WTC11 (cell line): ENCODE measurements at regions not wholly inside any gene's neighbourhood (a gene's known extent, or its start where the extent isn't known, plus 50 kb on each side); places are given as distances from the start of the nearest gene placed in this dataset.

ENCODE experiments used
- ATAC-seq: fragments of 200-7000 bp; cut with Tn5 transposase; 2 replicates; pipeline ENCODE4 v1.10.0; 2021; ENCODE audit warnings: mild to moderate bottlenecking, moderate library complexity
- CTCF ChIA-PET: fragments of 300-600 bp; sonication (Branson Sonifier 250); formaldehyde crosslinking; loops from one replicate; lab custom pipeline; 2021; ENCODE audit warnings: antibody characterized with exemption; lab: Charles Lee
- POLR2A ChIA-PET: fragments of 350-600 bp; sonication (Branson Sonifier 250); formaldehyde crosslinking; loops from one replicate; lab custom pipeline; 2021; ENCODE audit warnings: antibody characterized with exemption; lab: Charles Lee
- DNase-seq: peaks from one replicate; pipeline ENCODE4 v3.0.0; 2021; ENCODE audit warnings: low spot score
- H3K27ac Mint-ChIP-seq: 2 replicates; pipeline ENCODE4 v1.8.0; 2021; ENCODE audit warnings: mixed read lengths
- H3K27me3 Mint-ChIP-seq: 2 replicates; pipeline ENCODE4 v1.8.0; 2021; ENCODE audit warnings: low read depth, mild to moderate bottlenecking, moderate library complexity, mixed read lengths
- H3K36me3 Mint-ChIP-seq: 2 replicates; pipeline ENCODE4 v1.8.0; 2021; ENCODE audit warnings: mixed read lengths
- H3K4me1 Mint-ChIP-seq: 2 replicates; pipeline ENCODE4 v1.8.0; 2022; ENCODE audit warnings: mixed read lengths
- H3K4me3 Mint-ChIP-seq: 2 replicates; pipeline ENCODE4 v1.8.0; 2021; ENCODE audit warnings: mild to moderate bottlenecking, moderate library complexity, mixed read lengths
- H3K9me3 Mint-ChIP-seq: 2 replicates; pipeline ENCODE4 v1.8.0; 2021; ENCODE audit warnings: mixed read lengths
- ELF4 ChIP-seq: sonication (generic); formaldehyde crosslinking; IDR thresholded peaks from 2 replicates; pipeline ENCODE4 v1.8.1; 2022; ENCODE audit warnings: low read depth, mild to moderate bottlenecking, moderate library complexity, missing genetic modification reagents
- FOXK1 ChIP-seq: sonication (generic); formaldehyde crosslinking; IDR thresholded peaks from 2 replicates; pipeline ENCODE4 v1.8.0; 2022; ENCODE audit warnings: mild to moderate bottlenecking, moderate library complexity, missing genetic modification reagents
- HMGA2 ChIP-seq: fragments of 250-450 bp; sonication (Bioruptor Pico); IDR thresholded peaks from 2 replicates; pipeline ENCODE4 v1.4.0; 2021; ENCODE audit warnings: mild to moderate bottlenecking, moderate library complexity
- IRF2 ChIP-seq: sonication (generic); formaldehyde crosslinking; IDR thresholded peaks from 2 replicates; pipeline ENCODE4 v1.8.0; 2022; ENCODE audit warnings: low read depth, missing genetic modification reagents, borderline replicate concordance
- JAZF1 ChIP-seq: fragments of 250-450 bp; sonication (Bioruptor Pico); IDR thresholded peaks from 2 replicates; pipeline ENCODE4 v1.9.0; 2021; ENCODE audit warnings: moderate library complexity, mild to moderate bottlenecking, inconsistent platforms
- MXD4 ChIP-seq: fragments of 250-450 bp; sonication (Bioruptor Pico); IDR thresholded peaks from 2 replicates; pipeline ENCODE4 v1.8.0; 2021; ENCODE audit warnings: mild to moderate bottlenecking, moderate library complexity, borderline replicate concordance
- MYBL2 ChIP-seq: sonication (generic); formaldehyde crosslinking; IDR thresholded peaks from 2 replicates; pipeline ENCODE4 v1.8.1; 2023; ENCODE audit warnings: mild to moderate bottlenecking, moderate library complexity, missing genetic modification reagents
- OVOL2 ChIP-seq: fragments of 250-450 bp; sonication (Bioruptor Pico); IDR thresholded peaks from 2 replicates; pipeline ENCODE4 v1.9.0; 2021; ENCODE audit warnings: mild to moderate bottlenecking, borderline replicate concordance
- RELA ChIP-seq: sonication (generic); formaldehyde crosslinking; IDR thresholded peaks from 2 replicates; pipeline ENCODE4 v1.8.1; 2022; ENCODE audit warnings: missing genetic modification reagents, mild to moderate bottlenecking, borderline replicate concordance
- ZBTB21 ChIP-seq: sonication (generic); formaldehyde crosslinking; IDR thresholded peaks from 2 replicates; pipeline ENCODE4 v1.8.1; 2023; ENCODE audit warnings: mild to moderate bottlenecking, missing genetic modification reagents, borderline replicate concordance
- ZNF138 ChIP-seq: sonication (generic); formaldehyde crosslinking; conservative IDR thresholded peaks from 2 replicates; pipeline ENCODE4 v1.8.1; 2022; ENCODE audit warnings: mild to moderate bottlenecking, moderate library complexity, missing genetic modification reagents
- ZNF317 ChIP-seq: sonication (generic); formaldehyde crosslinking; IDR thresholded peaks from 2 replicates; pipeline ENCODE4 v1.8.1; 2023; ENCODE audit warnings: low read depth, mild to moderate bottlenecking, moderate library complexity, missing genetic modification reagents, borderline replicate concordance
- ZNF416 ChIP-seq: fragments of 250-450 bp; sonication (Bioruptor Pico); IDR thresholded peaks from 2 replicates; pipeline ENCODE4 v1.9.0; 2021; ENCODE audit warnings: mild to moderate bottlenecking, inconsistent platforms
- TF ChIP-seq, protein P1 (sequence below): sonication (generic); formaldehyde crosslinking; IDR thresholded peaks from 2 replicates; pipeline ENCODE4 v1.8.1; 2022; ENCODE audit warnings: low read depth, mild to moderate bottlenecking, moderate library complexity, missing genetic modification reagents, borderline replicate concordance
- TF ChIP-seq, protein P2 (sequence below): sonication (generic); formaldehyde crosslinking; IDR thresholded peaks from 2 replicates; pipeline ENCODE4 v1.8.1; 2023; ENCODE audit warnings: mild to moderate bottlenecking, missing genetic modification reagents, moderate library complexity
- TF ChIP-seq, protein P3 (sequence below): sonication (generic); formaldehyde crosslinking; IDR thresholded peaks from 2 replicates; pipeline ENCODE4 v1.8.0; 2022; ENCODE audit warnings: mild to moderate bottlenecking, missing genetic modification reagents
- TF ChIP-seq, protein P4 (sequence below): fragments of 250-450 bp; sonication (Bioruptor Pico); IDR thresholded peaks from 2 replicates; pipeline ENCODE4 v2.1.2; 2022; ENCODE audit warnings: mild to moderate bottlenecking, moderate library complexity
- TF ChIP-seq, protein P5 (sequence below): fragments of 250-450 bp; sonication (Bioruptor Pico); IDR thresholded peaks from 2 replicates; pipeline ENCODE4 v1.9.0; 2021; ENCODE audit warnings: moderate library complexity, mild to moderate bottlenecking, inconsistent platforms, borderline replicate concordance
- TF ChIP-seq, protein P6 (sequence below): fragments of 250-450 bp; sonication (Bioruptor Pico); IDR thresholded peaks from 2 replicates; pipeline ENCODE4 v1.9.0; 2021; ENCODE audit warnings: mild to moderate bottlenecking, borderline replicate concordance
- TF ChIP-seq, protein P7 (sequence below): sonication (generic); formaldehyde crosslinking; IDR thresholded peaks from 2 replicates; pipeline ENCODE4 v1.8.1; 2022; ENCODE audit warnings: mild to moderate bottlenecking, moderate library complexity, missing genetic modification reagents
- TF ChIP-seq, protein P8 (sequence below): sonication (generic); formaldehyde crosslinking; IDR thresholded peaks from 2 replicates; pipeline ENCODE4 v1.8.1; 2022; ENCODE audit warnings: mild to moderate bottlenecking, missing genetic modification reagents, moderate library complexity, borderline replicate concordance

DNA sequence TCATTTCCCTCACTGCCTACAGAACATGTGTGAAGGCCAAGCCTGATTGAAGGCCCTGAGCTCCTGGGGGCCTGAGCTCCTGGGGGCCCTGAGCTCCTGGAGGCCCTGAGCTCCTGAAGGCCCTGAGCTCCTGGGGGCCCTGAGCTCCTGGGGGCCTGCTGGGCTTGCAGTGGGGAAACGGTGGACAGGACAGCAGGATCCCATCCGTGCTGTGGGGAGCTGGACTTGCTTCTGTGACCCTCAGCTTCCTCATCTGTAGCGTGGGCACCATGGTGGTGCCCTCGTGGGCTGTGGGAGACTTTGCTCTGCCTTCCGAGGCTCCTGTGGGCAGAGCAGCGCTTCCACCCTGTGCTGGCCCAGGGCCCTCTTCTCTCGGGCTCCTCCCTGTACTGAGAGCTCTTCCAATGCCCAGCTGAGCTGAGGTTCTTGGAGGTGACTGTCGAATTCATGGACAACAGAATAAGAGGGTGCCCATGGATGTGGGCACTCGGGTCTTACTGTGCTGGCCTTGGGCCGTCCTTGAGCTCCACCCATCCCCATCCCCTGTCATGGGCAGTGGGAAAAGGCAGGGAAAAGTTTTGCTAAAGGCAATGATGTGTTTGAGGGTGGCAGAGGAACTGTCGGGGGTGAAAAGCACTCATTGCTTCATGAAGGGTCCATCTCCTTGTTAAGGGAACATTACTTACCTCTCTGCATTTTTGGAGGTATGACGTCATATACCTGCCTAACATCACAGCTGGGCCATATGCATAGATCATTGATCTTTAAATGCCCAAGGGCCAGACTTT, 786.7 kb downstream of the TBC1D22A start:
- ATAC-seq (no peak), DNase-seq (no peak)
- Mint-ChIP-seq H3K4me3 (no peak overlapping the region), H3K4me1 (peaks cover 8% of the 10 kb centered on the region), H3K9me3 (peaks cover 38% of the 10 kb centered on the region), H3K27ac (no peak overlapping the region), H3K36me3 (peaks cover 4% of the 10 kb centered on the region; the same call in 1 of the 2 replicates), H3K27me3 (peaks cover 8% of the 10 kb centered on the region; the same call in 1 of the 2 replicates)
- CTCF ChIA-PET, result interaction anchor here (0.6 kb wide), 1 partner anchor 37 kb away, joined by 5 read pairs; no protein-coding TSS in a partner anchor
- TF ChIP-seq IRF2 (CRISPR knock-in tag) (no peak), MXD4 (CRISPR knock-in tag) (no peak), MYBL2 (CRISPR knock-in tag) (no peak), OVOL2 (CRISPR knock-in tag) (no peak), ZNF416 (CRISPR knock-in tag) (no peak), ZBTB21 (CRISPR knock-in tag) (no peak), JAZF1 (CRISPR knock-in tag) (no peak), FOXK1 (CRISPR knock-in tag) (no peak), RELA (CRISPR knock-in tag) (no peak), ZNF317 (CRISPR knock-in tag) (no peak)
- TF ChIP-seq, protein P1, sequence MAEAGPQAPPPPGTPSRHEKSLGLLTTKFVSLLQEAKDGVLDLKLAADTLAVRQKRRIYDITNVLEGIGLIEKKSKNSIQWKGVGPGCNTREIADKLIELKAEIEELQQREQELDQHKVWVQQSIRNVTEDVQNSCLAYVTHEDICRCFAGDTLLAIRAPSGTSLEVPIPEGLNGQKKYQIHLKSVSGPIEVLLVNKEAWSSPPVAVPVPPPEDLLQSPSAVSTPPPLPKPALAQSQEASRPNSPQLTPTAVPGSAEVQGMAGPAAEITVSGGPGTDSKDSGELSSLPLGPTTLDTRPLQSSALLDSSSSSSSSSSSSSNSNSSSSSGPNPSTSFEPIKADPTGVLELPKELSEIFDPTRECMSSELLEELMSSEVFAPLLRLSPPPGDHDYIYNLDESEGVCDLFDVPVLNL (CRISPR knock-in tag), result no peak
- TF ChIP-seq, protein P2, sequence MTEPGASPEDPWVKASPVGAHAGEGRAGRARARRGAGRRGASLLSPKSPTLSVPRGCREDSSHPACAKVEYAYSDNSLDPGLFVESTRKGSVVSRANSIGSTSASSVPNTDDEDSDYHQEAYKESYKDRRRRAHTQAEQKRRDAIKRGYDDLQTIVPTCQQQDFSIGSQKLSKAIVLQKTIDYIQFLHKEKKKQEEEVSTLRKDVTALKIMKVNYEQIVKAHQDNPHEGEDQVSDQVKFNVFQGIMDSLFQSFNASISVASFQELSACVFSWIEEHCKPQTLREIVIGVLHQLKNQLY (CRISPR knock-in tag), result no peak
- TF ChIP-seq, protein P3, sequence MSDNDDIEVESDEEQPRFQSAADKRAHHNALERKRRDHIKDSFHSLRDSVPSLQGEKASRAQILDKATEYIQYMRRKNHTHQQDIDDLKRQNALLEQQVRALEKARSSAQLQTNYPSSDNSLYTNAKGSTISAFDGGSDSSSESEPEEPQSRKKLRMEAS (CRISPR knock-in tag), result no peak
- TF ChIP-seq, protein P4, sequence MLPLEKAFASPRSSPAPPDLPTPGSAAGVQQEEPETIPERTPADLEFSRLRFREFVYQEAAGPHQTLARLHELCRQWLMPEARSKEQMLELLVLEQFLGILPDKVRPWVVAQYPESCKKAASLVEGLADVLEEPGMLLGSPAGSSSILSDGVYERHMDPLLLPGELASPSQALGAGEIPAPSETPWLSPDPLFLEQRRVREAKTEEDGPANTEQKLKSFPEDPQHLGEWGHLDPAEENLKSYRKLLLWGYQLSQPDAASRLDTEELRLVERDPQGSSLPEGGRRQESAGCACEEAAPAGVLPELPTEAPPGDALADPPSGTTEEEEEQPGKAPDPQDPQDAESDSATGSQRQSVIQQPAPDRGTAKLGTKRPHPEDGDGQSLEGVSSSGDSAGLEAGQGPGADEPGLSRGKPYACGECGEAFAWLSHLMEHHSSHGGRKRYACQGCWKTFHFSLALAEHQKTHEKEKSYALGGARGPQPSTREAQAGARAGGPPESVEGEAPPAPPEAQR (CRISPR knock-in tag), result no peak
- TF ChIP-seq, protein P5, sequence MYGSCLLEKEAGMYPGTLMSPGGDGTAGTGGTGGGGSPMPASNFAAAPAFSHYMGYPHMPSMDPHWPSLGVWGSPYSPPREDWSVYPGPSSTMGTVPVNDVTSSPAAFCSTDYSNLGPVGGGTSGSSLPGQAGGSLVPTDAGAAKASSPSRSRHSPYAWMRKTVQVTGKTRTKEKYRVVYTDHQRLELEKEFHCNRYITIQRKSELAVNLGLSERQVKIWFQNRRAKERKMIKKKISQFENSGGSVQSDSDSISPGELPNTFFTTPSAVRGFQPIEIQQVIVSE (CRISPR knock-in tag), result no peak
- POLR2A ChIA-PET, result no interaction called here

DNA sequence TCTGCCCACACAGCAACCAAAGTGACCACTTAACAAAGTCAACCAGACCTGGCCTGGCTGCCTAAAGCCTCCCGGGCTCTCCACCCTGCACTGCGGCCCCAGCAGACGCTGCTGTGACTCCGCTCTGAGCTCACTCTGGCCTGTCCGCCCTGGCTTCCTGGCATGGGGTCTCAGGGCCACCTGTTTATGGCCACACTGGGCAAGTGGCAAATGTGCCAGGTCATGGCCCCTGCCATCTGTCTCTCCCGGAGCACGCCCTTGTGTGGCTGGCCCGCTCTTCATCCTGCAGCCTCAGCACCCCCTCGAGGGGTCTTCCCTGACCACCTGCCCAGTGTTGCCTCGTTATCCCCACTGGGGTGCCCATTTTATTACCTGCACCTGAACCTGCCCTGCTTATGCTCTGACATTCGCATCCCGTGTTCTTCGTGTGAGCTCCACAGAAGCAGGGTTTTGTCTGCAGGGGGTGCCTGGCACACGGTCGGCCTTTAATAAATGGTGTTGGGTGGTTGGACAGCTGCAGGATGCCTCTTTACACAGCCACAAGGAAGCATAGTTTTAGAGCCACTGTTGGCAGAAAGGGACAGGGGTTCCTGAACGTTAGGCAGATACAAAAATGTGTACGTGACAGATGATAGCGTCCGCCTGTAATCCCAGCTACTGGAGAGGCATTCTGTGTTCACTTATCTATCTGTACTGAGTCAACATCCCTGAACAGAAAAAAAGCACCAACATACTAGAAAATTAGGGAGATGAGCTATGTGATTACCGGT, 785.6 kb downstream of the TBC1D22A start:
- no peak for DNase-seq
- no peak for ATAC-seq
- Mint-ChIP-seq H3K36me3 (peaks cover 10% of the 10 kb centered on the region; the same call in 1 of the 2 replicates), H3K27ac (no peak overlapping the region), H3K27me3 (peaks cover 4% of the 10 kb centered on the region; the same call in 1 of the 2 replicates), H3K4me3 (no peak overlapping the region), H3K4me1 (peaks cover 8% of the 10 kb centered on the region), H3K9me3 (peaks cover 43% of the 10 kb centered on the region)
- ChIA-PET CTCF (no interaction called here), POLR2A (interaction anchor here (0.6 kb wide), 1 partner anchor 320 kb away, joined by 3 read pairs; no protein-coding TSS in a partner anchor)
- TF ChIP-seq, protein P6, sequence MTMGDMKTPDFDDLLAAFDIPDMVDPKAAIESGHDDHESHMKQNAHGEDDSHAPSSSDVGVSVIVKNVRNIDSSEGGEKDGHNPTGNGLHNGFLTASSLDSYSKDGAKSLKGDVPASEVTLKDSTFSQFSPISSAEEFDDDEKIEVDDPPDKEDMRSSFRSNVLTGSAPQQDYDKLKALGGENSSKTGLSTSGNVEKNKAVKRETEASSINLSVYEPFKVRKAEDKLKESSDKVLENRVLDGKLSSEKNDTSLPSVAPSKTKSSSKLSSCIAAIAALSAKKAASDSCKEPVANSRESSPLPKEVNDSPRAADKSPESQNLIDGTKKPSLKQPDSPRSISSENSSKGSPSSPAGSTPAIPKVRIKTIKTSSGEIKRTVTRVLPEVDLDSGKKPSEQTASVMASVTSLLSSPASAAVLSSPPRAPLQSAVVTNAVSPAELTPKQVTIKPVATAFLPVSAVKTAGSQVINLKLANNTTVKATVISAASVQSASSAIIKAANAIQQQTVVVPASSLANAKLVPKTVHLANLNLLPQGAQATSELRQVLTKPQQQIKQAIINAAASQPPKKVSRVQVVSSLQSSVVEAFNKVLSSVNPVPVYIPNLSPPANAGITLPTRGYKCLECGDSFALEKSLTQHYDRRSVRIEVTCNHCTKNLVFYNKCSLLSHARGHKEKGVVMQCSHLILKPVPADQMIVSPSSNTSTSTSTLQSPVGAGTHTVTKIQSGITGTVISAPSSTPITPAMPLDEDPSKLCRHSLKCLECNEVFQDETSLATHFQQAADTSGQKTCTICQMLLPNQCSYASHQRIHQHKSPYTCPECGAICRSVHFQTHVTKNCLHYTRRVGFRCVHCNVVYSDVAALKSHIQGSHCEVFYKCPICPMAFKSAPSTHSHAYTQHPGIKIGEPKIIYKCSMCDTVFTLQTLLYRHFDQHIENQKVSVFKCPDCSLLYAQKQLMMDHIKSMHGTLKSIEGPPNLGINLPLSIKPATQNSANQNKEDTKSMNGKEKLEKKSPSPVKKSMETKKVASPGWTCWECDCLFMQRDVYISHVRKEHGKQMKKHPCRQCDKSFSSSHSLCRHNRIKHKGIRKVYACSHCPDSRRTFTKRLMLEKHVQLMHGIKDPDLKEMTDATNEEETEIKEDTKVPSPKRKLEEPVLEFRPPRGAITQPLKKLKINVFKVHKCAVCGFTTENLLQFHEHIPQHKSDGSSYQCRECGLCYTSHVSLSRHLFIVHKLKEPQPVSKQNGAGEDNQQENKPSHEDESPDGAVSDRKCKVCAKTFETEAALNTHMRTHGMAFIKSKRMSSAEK (CRISPR knock-in tag), result no peak
- TF ChIP-seq, protein P7, sequence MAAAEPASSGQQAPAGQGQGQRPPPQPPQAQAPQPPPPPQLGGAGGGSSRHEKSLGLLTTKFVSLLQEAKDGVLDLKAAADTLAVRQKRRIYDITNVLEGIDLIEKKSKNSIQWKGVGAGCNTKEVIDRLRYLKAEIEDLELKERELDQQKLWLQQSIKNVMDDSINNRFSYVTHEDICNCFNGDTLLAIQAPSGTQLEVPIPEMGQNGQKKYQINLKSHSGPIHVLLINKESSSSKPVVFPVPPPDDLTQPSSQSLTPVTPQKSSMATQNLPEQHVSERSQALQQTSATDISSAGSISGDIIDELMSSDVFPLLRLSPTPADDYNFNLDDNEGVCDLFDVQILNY (CRISPR knock-in tag), result no peak
- no peak for TF ChIP-seq ZNF138
- TF ChIP-seq MXD4 (CRISPR knock-in tag), result no peak
- TF ChIP-seq, protein P8, sequence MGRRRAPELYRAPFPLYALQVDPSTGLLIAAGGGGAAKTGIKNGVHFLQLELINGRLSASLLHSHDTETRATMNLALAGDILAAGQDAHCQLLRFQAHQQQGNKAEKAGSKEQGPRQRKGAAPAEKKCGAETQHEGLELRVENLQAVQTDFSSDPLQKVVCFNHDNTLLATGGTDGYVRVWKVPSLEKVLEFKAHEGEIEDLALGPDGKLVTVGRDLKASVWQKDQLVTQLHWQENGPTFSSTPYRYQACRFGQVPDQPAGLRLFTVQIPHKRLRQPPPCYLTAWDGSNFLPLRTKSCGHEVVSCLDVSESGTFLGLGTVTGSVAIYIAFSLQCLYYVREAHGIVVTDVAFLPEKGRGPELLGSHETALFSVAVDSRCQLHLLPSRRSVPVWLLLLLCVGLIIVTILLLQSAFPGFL (CRISPR knock-in tag), result no peak
- no peak for TF ChIP-seq ELF4 (CRISPR knock-in tag)
- no peak for TF ChIP-seq HMGA2 (CRISPR knock-in tag)
